MM.1S (cell line): ENCODE measurements at regions not wholly inside any gene's neighbourhood (a gene's known extent, or its start where the extent isn't known, plus 50 kb on each side); places are given as distances from the start of the nearest gene placed in this dataset.
"Not testable (repeated sequence)": the region's sequence is repeated elsewhere in the genome, so short reads cannot be mapped to it uniquely, and the experiment has no call there.

Experiments used
- DNase-seq: peaks from one replicate; pipeline ENCODE4 v3.0.0-alpha.2; 2015
- H2AFZ ChIP-seq: fragments of 300-600 bp; sonication (generic); 2 replicates; pipeline ENCODE4 v1.6.0; 2016; ENCODE audit warnings: antibody characterized with exemption, low read length
- H3F3A ChIP-seq: fragments of 300-600 bp; sonication (generic); 2 replicates; pipeline ENCODE4 v1.6.1; 2016; ENCODE audit warnings: mild to moderate bottlenecking, antibody characterized with exemption, low read length, moderate library complexity, mixed read lengths; ENCODE audit not compliant: insufficient read depth
- H3K27ac ChIP-seq: fragments of 300-600 bp; sonication (generic); 2 replicates; pipeline ENCODE4 v1.5.1; 2016; ENCODE audit warnings: mild to moderate bottlenecking, low read length
- H3K27me3 ChIP-seq: fragments of 300-600 bp; sonication (generic); replicated peaks from 2 replicates; pipeline ENCODE4 v1.6.0; 2016; ENCODE audit warnings: low read length; ENCODE audit not compliant: insufficient read depth
- H3K36me3 ChIP-seq: fragments of 300-600 bp; sonication (generic); replicated peaks from 2 replicates; pipeline ENCODE4 v1.6.1; 2016; ENCODE audit warnings: mild to moderate bottlenecking, low read length, mixed read lengths; ENCODE audit not compliant: insufficient read depth
- H3K4me1 ChIP-seq: fragments of 300-600 bp; sonication (generic); 2 replicates; pipeline ENCODE4 v1.6.1; 2016; ENCODE audit warnings: low read length, mixed read lengths
- H3K4me2 ChIP-seq: fragments of 300-600 bp; sonication (generic); 2 replicates; pipeline ENCODE4 v1.6.0; 2016; ENCODE audit warnings: low read depth, low read length
- H3K4me3 ChIP-seq: fragments of 300-600 bp; sonication (generic); 2 replicates; pipeline ENCODE4 v1.5.1; 2016; ENCODE audit warnings: low read length, mixed read lengths
- H3K79me2 ChIP-seq: fragments of 300-600 bp; sonication (generic); 2 replicates; pipeline ENCODE4 v1.6.1; 2016; ENCODE audit warnings: mixed run types, low read length, mixed read lengths
- H3K9ac ChIP-seq: fragments of 300-600 bp; sonication (generic); 2 replicates; pipeline ENCODE4 v1.6.1; 2016; ENCODE audit warnings: low read length, mixed read lengths
- H3K9me2 ChIP-seq: fragments of 300-600 bp; sonication (generic); replicated peaks from 2 replicates; pipeline ENCODE4 v1.6.1; 2016; ENCODE audit warnings: mild to moderate bottlenecking, low read length, mixed read lengths; ENCODE audit not compliant: insufficient read depth
- H3K9me3 ChIP-seq: fragments of 300-600 bp; sonication (generic); replicated peaks from 2 replicates; pipeline ENCODE4 v1.6.1; 2016; ENCODE audit warnings: mild to moderate bottlenecking, low read length, mixed read lengths; ENCODE audit not compliant: insufficient read depth
- H4K20me1 ChIP-seq: fragments of 300-600 bp; sonication (generic); 2 replicates; pipeline ENCODE4 v1.6.1; 2016; ENCODE audit warnings: mild to moderate bottlenecking, low read length, moderate library complexity, mixed read lengths; ENCODE audit not compliant: insufficient read depth
- EZH2 ChIP-seq: fragments of 300-600 bp; sonication (generic); optimal IDR thresholded peaks from 2 replicates; pipeline ENCODE3; 2017; ENCODE audit warnings: low read depth, mild to moderate bottlenecking, antibody characterized with exemption, low read length, mixed read lengths
- EZH2phosphoT487 ChIP-seq: fragments of 300-600 bp; sonication (generic); IDR thresholded peaks from 2 replicates; pipeline ENCODE4 v1.6.1; 2018; ENCODE audit warnings: antibody characterized with exemption, low read length
- TF ChIP-seq, protein P1 (sequence below): fragments of 300-600 bp; sonication (generic); IDR thresholded peaks from 2 replicates; pipeline ENCODE4 v1.5.1; 2016; ENCODE audit warnings: antibody characterized with exemption, low read length, mixed read lengths

DNA sequence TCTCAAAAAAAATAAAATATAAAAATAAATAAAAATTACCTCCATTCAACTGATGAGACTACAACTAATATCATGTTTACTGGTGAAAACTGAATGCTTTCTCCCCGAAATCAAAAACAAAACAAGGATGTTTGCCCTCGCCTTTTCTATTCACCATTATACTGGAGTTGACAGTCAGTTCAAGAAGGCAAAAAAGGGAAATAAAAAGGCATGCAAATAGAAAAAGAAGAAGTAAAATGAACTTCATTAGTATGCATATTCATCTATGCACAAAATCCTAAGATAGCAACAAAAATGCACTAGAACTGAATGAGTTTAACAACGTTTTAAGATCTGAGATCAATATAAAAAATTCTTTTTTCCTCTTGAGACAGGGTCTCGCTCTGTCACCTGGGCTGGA, 72.7 kb upstream of the FAM174B start:
- Histone ChIP-seq H3K4me3 (no peak overlapping the region), H3K9me3 (no peaks in the 10 kb centered on the region), H3K27ac (no peak overlapping the region), H4K20me1 (no peaks in the 10 kb centered on the region), H2AFZ (no peak overlapping the region), H3K9me2 (no peaks in the 10 kb centered on the region), H3K79me2 (no peaks in the 10 kb centered on the region), H3K4me1 (no peaks in the 10 kb centered on the region), H3K36me3 (no peaks in the 10 kb centered on the region), H3K4me2 (no peak overlapping the region), H3K9ac (no peak overlapping the region), H3K27me3 (no peaks in the 10 kb centered on the region), H3F3A (no peaks in the 10 kb centered on the region)
- DNase-seq: no peak
- no peak for TF ChIP-seq EZH2
- TF ChIP-seq EZH2phosphoT487: no peak
- TF ChIP-seq, protein P1, sequence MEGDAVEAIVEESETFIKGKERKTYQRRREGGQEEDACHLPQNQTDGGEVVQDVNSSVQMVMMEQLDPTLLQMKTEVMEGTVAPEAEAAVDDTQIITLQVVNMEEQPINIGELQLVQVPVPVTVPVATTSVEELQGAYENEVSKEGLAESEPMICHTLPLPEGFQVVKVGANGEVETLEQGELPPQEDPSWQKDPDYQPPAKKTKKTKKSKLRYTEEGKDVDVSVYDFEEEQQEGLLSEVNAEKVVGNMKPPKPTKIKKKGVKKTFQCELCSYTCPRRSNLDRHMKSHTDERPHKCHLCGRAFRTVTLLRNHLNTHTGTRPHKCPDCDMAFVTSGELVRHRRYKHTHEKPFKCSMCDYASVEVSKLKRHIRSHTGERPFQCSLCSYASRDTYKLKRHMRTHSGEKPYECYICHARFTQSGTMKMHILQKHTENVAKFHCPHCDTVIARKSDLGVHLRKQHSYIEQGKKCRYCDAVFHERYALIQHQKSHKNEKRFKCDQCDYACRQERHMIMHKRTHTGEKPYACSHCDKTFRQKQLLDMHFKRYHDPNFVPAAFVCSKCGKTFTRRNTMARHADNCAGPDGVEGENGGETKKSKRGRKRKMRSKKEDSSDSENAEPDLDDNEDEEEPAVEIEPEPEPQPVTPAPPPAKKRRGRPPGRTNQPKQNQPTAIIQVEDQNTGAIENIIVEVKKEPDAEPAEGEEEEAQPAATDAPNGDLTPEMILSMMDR: no peak

DNA sequence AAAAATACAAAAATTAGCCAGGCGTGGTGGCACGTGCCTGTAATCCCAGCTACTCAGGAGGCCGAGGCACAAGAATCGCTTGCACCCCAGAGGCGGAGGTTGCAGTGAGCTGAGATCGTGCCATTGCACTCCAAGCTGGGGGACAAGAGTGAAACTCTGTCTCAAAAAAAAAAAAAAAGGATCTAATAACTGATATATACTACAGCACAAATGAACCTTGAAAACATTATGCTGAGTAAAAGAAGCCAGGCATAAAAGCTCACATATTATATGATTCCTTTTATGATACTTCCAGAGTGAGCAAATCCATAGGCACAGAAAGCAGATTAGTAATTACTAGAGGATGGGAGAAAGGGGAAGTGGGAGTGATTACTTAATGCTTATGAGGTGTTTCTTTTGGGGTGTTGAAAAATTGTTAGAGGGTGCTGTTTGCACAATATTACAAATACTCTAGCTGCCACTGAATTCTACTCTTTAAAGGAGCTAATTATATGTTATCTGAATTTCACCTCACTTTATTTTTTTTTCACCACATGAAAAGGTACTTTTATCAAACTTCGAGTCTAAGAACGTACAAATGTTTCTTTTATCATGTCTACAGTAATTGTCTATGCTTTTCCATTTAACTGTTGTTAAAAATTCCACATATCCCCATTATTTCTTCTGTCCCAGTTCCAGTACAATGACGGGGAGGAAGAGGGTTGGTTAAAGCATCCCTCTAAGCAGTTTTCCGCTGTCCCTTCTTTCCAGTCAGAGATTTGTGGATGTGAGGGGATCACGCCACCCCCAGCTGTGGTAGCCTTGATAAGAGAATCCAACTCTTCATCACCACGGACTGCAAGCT, 77.7 kb upstream of the FAM174B start:
- H2AFZ ChIP-seq: no peak overlapping the region

DNA sequence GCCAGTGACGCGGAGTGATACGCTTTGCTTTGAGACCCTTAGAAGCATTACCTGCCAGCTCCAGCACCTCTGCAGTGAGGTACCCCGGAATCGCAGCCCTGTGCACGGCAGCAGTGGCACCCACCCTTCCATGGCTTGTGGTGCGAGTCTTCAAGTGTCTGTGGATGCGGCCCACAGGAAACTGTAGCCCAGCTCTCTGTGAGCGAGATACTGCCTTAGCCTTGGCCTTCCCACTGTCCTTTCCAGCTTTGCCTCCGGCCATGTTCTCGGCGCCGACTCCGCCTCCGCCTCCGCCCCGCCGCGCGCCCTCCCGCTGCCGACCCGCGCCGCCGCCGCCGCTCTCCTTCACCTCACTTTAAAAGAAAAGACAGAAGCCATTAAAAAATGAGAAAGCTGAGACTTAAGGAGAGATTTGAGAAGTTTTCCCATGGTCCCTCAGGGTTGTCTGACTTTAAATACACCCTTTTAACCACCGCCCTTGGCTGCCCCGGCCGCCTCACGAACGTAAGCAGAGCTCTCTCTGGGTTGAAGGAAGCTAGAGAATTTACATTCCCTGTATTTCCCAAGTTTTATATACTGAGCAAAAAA, 78.5 kb upstream of the FAM174B start:
- Histone ChIP-seq H3K27ac (no peak overlapping the region), H3K9ac (no peak overlapping the region)

More for the DNA sequence above, 77.7 kb upstream of the FAM174B start:
- Histone ChIP-seq H3F3A (no peaks in the 10 kb centered on the region), H3K4me3 (no peak overlapping the region), H3K27ac (no peak overlapping the region), H3K4me1 (no peaks in the 10 kb centered on the region), H3K4me2 (no peak overlapping the region), H3K79me2 (no peaks in the 10 kb centered on the region), H3K36me3 (no peaks in the 10 kb centered on the region), H3K9ac (no peak overlapping the region), H3K9me3 (no peaks in the 10 kb centered on the region), H4K20me1 (no peaks in the 10 kb centered on the region), H3K9me2 (no peaks in the 10 kb centered on the region), H3K27me3 (no peaks in the 10 kb centered on the region)
- no peak for DNase-seq
- TF ChIP-seq EZH2phosphoT487: no peak
- TF ChIP-seq, protein P1: no peak
- no peak for TF ChIP-seq EZH2

DNA sequence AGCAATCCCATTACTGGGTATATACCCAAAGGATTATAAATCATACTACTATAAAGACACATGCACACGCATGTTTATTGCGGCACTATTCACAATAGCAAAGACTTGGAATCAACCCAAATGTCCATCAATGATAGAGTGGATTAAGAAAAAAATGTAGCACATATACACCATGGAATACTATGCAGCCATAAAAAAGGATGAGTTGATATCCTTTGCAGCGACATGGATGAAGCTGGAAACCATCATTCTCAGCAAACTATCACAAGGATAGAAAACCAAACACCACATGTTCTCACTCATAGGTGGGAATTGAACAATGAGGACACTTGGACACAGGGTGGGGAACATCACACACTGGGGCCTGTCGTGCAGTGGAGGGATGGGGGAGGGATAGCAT, 83.7 kb upstream of the FAM174B start:
- H3K36me3 ChIP-seq, H3F3A ChIP-seq, H3K9me2 ChIP-seq, H3K4me1 ChIP-seq, H3K4me3 ChIP-seq, H3K79me2 ChIP-seq, H3K27ac ChIP-seq, H3K9ac ChIP-seq, DNase-seq, H3K27me3 ChIP-seq, H2AFZ ChIP-seq, H3K9me3 ChIP-seq, H4K20me1 ChIP-seq, H3K4me2 ChIP-seq: not testable (repeated sequence)

More for the DNA sequence above, 78.5 kb upstream of the FAM174B start:
- Histone ChIP-seq H3F3A (no peaks in the 10 kb centered on the region), H3K4me3 (no peak overlapping the region), H3K9me3 (no peaks in the 10 kb centered on the region), H3K9me2 (no peaks in the 10 kb centered on the region), H3K79me2 (no peaks in the 10 kb centered on the region), H4K20me1 (no peaks in the 10 kb centered on the region), H3K36me3 (no peaks in the 10 kb centered on the region), H3K4me2 (no peak overlapping the region), H3K27me3 (no peaks in the 10 kb centered on the region), H2AFZ (no peak overlapping the region), H3K4me1 (no peaks in the 10 kb centered on the region)
- no peak for TF ChIP-seq EZH2phosphoT487
- TF ChIP-seq, protein P1: no peak
- TF ChIP-seq EZH2: no peak
- no peak for DNase-seq
